ENCODE measurements at regions not wholly inside any gene's neighbourhood (a gene's known extent, or its start where the extent isn't known, plus 50 kb on each side); places are given as distances from the start of the nearest gene placed in this dataset.

DNA sequence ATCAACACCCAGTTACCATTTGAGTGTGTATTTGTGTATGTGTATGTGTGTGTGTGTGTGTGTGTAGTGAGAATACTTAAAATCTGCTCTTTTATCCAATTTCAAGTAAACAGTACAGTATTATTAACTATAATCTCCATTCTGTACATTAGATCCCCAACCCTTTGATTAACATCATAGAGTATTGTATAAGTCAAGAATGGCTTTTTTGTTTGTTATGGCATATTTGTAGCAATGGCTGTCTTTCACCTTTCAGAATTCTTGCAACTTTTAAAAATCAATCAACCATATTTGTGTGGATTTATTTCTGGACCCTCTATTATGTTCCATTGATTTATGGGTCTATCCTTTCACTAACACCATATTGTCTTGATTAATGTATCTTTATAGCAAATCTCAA is 779.3 kb upstream of the MIR17HG start:
- TF ChIP-seq, protein P1, sequence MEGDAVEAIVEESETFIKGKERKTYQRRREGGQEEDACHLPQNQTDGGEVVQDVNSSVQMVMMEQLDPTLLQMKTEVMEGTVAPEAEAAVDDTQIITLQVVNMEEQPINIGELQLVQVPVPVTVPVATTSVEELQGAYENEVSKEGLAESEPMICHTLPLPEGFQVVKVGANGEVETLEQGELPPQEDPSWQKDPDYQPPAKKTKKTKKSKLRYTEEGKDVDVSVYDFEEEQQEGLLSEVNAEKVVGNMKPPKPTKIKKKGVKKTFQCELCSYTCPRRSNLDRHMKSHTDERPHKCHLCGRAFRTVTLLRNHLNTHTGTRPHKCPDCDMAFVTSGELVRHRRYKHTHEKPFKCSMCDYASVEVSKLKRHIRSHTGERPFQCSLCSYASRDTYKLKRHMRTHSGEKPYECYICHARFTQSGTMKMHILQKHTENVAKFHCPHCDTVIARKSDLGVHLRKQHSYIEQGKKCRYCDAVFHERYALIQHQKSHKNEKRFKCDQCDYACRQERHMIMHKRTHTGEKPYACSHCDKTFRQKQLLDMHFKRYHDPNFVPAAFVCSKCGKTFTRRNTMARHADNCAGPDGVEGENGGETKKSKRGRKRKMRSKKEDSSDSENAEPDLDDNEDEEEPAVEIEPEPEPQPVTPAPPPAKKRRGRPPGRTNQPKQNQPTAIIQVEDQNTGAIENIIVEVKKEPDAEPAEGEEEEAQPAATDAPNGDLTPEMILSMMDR (IDR thresholded peaks at IDR 0.05; ENCODE audit: insufficient read depth, missing control alignments) = no peak
- FAIRE-seq (peak; percentile 70), DNase-seq (ENCODE audit: insufficient read length, low spot score) (no peak)

DNA sequence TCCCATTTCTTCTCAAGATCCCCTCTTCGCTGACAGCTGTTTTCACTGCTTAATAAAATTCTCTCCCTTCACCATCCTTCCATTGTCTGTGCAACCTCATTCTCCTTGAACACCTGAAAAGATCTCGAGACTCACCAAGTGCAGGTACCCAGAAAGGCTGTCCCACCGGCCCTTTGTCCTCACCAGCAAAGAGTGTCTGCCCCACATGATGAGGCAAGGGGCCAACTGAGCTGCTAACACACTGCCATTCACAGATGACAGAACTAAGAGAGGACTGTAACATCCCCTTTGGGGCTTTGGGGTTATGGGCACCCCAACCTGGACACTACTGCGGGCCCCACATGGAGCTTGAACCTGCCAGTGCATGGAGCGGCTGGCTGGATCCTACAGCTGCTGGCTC is 771.4 kb upstream of the MIR17HG start:
- TF ChIP-seq, protein P1 (IDR thresholded peaks at IDR 0.05; ENCODE audit: insufficient read depth, missing control alignments) = no peak
- FAIRE-seq (no peak), DNase-seq (ENCODE audit: insufficient read length, low spot score) (no peak)

GRCh38 chr13:90577726-90578125 is 769.8 kb upstream of the MIR17HG start:
- FAIRE-seq (no peak), DNase-seq (ENCODE audit: insufficient read length, low spot score) (no peak)
- TF ChIP-seq, protein P1 (IDR thresholded peaks at IDR 0.05; ENCODE audit: insufficient read depth, missing control alignments) = no peak

DNA sequence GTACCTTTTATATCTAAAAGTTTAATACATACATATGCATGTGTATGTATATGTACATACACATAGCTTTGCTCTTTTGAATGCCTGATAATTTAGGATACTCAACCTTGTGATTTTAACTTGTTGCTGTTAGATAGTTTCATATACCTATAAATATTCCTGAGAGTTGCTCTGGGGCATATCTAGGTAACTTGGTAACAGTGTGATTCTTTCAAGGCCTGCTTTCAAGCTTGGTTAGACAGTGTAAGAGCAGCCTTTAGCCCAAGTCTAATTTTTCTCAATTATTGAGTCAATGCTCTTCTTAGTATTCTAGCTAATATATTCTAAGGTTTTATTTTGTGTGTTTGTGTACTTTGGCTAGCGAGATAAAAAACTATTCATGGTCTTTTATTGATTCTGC is 762.1 kb upstream of the MIR17HG start:
- no peak for DNase-seq (ENCODE audit: insufficient read length, low spot score)
- FAIRE-seq = no peak
- TF ChIP-seq, protein P1 (IDR thresholded peaks at IDR 0.05; ENCODE audit: insufficient read depth, missing control alignments) = no peak

DNA sequence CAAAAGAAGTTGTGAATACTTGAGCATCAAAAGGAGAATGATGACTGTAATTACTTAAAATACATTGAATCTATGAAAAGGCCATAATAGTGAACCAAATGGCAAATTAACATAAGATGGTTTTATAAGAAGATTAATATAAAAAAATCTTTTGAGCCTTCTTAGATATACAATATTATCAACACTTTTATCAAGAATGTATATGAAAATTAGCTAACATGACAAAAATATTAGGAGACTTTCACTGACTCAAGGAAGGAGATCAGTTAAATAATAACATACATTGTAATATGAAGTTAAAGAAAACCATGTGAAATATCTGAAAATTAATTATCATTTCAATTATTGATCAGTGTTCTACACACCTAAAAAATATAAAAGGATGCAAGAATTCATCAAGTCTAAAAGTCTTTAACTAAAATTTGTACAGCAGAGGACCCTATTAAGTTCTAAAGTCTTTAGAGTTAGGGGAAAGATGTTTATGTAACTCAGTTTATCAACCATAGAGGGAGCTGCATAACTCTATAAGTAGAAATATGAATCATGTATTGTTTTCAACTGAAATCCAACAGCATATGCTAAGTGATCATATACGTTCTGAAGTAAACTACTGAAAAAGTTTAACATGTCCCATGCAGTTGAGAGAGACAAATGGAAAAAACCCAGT is 756.1 kb upstream of the MIR17HG start:
- no peak for DNase-seq (ENCODE audit: insufficient read length, low spot score)
- TF ChIP-seq, protein P1 (IDR thresholded peaks at IDR 0.05; ENCODE audit: insufficient read depth, missing control alignments) = no peak
- FAIRE-seq = no peak

- FAIRE-seq (no peak), DNase-seq (ENCODE audit: insufficient read length, low spot score) (no peak)
- TF ChIP-seq, protein P1 (IDR thresholded peaks at IDR 0.05; ENCODE audit: insufficient read depth, missing control alignments) = no peak
Observed at GRCh38 chr13:90591927-90592268, 755.6 kb upstream of the MIR17HG start.

DNA sequence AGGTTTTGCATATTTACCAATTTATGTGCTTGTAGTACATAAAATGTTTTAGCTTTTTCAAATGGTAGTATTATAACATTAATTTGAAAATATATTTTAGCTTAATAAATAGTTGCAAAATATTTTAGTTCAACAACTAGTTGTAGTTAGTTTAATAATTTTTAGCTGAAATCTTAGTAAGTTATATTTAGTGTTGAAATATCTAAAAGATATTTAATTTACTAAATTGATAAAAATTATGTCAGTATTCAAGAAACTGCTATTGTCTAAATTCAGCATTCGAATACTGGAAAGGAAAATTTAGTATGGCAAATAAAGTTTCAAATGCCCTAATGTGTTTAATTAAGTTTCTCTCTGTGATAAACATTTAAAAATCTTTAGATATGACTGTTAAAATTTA is 754.5 kb upstream of the MIR17HG start:
- TF ChIP-seq, protein P1 (IDR thresholded peaks at IDR 0.05; ENCODE audit: insufficient read depth, missing control alignments) = no peak
- peak; percentile 56 for FAIRE-seq
- no peak for DNase-seq (ENCODE audit: insufficient read length, low spot score)
